Daoy (cell line): ENCODE measurements at regions not wholly inside any gene's neighbourhood (a gene's known extent, or its start where the extent isn't known, plus 50 kb on each side); places are given as distances from the start of the nearest gene placed in this dataset.
"Not testable (repeated sequence)": the region's sequence is repeated elsewhere in the genome, so short reads cannot be mapped to it uniquely, and the experiment has no call there.

Source experiments
- DNase-seq: peaks from one replicate; pipeline ENCODE4 v3.0.0-alpha.2; 2015; ENCODE audit warnings: low read depth

DNA sequence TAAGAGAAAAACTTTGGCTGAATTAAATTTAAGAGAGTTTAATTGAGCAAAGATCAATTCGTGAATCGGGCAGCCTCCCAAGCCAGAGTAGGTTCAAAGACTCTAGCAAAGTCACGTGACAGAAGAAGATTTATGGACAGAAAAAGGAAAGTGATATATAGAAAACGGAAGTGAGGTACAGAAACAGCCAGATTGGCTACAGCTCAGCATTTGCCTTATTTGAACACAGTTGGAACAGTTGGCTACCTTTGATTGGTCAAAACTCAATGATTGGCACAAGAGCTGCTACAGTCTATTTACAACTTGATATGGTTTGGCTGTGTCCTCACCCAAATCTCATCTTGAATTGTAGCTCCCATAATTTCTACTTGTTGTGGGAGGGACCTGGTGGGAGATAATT, 102.6 kb downstream of the PLG start:
- DNase-seq: no peak

DNA sequence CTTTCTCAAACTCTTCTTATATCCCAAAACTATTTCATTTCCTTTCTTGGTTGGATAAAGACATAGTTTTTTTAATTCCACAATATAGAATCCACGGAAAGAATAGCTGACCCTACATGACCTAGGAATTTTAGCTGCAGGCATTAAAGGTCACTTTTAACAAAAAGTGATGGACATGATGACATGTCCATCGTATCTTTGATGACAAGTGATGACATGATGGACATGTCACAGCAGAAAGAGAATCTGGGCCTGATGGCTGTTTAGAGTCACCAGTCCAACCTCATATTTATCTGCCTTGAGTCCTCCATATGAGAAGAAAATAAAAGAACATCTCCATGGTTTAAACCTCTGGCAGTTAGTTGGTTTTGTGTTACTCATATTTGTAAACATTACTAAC, 106.2 kb downstream of the PLG start:
- DNase-seq: no peak

DNA sequence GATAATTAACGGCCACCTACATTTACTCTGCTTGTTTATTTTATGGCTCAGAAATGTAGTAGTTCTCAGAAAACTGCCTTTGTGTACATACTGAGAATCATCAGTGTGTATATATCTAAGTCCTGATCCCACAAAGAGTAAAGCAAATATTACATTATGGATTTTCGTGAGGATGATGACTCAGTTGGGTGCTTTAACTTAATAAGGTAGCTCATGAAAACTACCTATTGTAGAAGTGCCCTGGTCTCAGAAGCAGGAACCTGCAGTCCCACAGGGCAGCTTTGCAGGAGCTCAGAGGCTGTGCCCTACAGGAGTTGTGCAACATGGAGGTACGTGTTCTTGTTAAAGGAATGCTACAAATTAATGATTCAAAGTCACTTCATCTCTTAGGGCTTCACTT, 108.2 kb downstream of the PLG start:
- DNase-seq: no peak

DNA sequence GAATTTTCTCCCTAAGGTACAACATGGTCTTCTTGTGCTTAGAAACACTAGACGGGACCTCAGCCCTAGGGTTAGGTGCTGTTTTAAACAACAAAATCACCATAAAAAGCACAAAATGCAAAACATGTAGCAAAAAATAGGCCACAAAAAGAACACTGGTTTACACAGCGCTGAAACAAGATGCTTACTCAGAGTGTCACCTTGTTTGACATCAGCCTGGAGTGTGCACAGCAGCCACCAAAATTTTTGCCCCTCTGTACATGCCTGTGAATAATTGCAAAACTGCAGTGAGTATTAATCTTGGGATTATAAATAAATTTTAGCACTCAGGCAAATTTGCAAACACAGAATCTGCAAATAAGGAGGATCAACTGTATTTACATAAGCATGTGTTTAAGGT, 110.1 kb downstream of the PLG start:
- DNase-seq: no peak

DNA sequence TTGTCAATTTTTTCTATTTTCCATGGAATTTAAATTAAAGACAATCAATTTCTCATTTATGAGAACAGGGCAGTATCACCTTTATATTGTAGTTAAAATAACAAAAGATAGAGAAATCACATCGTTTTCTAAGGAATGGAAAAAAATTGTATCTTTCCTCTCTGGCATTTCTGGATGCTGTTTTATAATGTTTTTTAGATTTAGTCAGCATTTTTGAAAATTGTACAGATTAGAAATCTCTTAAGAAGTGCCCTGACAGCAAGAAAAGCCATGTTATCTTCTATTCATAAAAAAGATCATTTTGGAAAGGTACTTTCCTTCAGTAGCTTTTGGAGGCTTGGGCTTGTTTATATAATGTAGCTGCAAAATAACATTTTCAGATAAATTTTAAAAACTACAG, 116.9 kb downstream of the PLG start:
- no peak for DNase-seq

DNA sequence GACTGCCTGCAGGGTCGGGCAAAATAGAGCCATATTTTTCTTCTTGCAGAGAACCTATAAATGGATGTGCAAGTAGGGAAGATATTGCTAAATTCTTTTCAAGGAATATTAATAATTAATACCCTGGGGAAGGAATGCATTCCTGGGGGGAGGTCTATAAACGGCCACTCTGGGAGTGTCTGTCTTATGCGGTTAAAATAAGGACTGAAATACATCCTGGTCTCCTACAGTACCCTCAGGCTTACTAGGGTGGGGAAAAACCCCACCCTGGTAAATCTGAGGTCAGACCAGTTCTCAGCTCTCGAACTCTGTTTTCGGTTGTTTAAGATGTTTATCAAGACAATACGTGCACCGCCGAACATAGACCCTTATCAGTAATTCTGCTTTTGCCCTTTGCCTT, 118.6 kb downstream of the PLG start:
- not testable (repeated sequence) for DNase-seq

DNA sequence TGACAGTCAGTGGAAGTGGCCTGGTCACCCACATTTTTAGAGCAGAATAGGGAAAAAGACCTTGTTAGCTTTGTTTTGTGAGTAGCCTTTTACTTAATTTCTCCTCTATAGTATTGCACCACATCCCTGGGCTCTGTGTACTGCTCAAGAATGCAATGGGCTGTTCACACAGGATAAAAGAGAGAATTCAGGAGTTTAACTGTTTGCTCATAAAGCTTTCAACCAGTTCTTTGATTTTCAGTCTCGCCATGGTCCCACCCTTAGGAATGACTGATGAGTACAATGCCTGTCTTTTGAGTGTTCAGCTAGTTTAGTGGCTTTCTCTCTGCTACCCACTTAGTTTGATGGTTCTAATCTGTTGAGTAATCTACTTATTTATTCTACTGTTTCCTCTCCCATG, 129.7 kb downstream of the PLG start:
- no peak for DNase-seq

DNA sequence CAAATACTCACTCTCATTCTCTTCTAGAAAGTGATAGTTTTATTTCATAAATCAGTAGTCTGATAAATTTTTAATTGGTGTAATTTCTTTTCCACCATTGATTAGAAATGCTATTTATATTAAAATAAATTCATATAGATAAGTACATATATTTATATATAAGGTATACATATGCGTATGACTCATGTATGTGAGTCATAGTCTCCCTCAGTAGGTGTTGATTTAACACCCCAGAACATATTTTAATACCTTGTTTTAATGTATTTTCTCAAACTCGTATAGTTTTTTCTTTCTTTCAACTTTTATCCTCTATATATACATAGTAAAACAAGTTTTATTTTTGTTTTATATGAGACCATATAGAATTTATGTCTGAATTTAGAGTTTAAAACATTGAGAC, 130.4 kb downstream of the PLG start:
- no peak for DNase-seq

DNA sequence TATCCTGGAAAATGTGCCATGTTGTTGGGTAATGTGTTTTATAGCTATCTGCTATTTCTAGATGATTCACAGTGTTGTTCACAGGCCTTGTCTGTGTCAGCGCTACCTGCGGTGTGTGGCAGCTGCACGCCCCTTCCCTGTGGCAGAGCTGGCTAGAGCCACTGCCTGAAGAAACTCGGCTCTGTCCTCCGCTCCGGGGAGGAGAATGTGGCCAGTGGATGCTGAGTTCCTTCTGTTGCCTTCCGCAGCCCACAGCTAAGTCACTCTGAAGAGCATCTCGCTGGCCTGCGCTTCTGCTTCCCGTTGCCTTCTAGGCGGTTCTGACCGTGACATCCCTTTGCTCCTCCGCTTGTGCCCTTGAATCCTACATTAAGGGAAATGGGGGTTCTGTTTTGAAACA, 135.1 kb downstream of the PLG start:
- peak; percentile 61 for DNase-seq

DNA sequence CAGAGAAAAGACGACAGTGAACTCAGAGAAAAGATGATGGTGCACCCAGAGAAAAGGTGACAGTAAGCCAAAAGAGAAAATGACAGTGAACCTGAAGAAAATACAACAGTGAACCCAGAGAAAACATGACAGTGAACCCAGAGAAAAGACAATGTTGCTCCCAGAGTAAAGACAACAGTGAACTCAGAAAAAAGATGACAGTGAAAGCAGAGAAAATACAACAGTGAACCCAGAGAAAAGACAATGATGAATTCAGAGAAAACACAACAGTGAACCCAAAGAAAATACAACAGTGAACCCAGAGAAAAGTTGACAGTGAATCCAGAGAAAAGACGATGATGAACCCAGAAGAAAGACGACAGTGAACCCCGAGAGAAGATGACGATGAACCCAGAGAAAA, 140.5 kb upstream of the MAP3K4 start:
- no peak for DNase-seq

DNA sequence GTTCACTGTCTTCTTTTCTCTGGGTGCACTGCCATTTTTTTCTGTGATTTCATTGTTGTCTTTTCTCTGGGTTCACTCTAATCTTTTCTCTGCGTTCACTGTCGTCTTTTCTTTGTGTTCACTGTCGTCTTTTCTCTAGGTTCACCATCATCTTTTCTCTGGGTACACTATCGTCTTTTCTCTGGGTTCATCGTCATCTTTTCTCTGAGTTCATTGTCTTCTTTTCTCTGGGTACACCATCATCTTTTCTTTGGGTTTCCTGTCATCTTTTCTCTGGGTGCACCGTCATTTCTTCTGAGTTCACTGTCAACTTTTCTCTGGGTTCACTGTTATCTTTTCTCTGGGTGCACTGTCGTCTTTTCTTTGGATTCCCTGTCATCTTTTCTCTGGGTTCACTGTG, 137.6 kb upstream of the MAP3K4 start:
- DNase-seq: no peak

DNA sequence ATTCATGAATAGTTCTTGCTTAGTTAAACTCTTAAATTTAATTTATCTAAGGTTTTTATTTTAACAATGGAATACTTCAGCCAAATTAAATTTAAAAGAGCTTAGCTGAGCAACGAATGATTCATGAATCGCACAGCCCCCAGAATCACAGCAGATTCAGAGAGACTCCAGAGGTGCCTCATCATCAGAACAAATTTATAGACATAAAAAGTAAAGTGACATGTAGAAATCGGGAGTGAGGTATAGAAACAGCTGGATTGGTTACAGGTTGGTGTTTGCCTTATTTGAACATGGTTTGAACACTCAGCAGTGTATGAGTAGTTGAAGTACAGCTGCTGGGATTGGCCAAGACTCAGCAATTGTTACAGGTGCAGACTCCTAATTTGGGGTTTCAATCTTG, 132.7 kb upstream of the MAP3K4 start:
- DNase-seq: no peak

DNA sequence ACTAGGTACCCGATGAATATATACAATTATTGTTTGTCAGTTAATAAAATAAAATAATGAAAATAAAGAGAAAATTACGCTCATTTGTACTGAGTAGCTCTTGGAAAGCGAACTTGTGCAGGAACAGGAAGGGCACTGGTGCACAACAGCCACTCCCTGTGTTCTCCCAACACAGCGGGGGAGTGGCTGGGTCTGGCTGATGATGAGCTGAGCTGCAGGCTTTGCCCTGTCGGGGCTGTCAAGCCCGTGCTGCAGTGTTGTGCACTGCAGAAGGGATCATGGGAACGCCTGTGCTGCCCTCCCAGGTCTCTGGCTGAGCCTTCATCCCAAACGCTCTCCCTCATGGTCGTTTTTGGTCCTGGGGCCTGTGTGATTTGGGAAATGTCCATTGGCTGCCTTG, 131.7 kb upstream of the MAP3K4 start:
- peak; percentile 25 for DNase-seq

DNA sequence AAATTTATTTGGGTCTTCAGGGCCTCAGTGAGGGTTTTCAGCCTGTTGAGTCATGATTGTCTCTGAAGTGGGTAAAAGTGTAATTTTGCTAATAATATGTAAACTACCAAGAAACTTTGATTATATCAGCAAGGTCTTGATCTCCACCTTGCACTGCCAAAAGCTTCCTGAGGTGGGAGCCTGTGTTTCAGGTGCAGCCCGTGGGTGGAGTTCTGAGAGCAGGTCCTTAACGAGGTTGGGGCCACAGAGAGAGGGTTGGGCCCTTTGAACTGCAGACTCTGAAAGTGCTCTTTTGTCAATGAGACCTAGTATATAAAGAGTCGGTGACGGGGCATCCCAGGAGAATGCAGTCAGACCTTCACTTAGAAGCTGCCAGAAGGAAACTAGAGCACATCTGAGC, 129.7 kb upstream of the MAP3K4 start:
- no peak for DNase-seq

DNA sequence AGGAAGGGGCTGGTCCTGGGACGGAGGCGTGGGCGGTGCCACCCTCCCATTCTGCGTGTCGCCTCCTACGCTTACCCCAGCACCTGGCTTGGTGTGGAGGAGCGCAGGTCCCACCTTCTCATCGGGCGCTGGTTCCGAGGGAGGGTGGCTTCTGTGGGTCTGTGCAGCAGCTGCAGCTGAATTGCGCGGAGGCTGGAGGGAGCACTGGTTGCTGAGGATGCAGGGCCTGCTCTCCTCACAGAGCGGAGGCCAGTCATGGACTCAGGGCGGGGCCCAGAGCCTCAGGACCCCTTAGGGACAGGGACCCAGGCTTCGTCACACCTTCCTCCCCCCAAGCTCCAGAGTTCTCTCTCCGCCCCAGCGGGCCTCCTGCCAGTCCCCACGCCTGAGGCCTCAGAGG, 127.8 kb upstream of the MAP3K4 start:
- no peak for DNase-seq

DNA sequence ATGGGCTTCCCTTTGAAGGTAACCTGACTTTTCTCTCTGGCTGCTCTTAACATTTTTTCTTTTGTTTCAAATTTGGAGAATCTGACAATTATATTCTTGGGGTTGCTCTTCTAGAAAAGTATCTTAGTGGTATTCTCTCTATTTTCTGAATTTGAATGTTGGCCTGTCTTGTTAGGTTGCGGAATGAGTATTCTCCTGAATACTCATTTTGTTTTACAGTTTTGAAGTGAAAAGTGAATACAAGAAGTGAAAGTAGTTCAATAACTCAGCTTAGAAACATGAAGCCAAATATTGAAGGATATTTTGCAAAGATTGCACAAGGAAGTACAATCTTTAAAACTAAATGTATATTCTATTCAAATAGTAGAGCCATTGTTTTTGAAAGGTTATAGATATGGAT, 120.2 kb upstream of the MAP3K4 start:
- DNase-seq: no peak

DNA sequence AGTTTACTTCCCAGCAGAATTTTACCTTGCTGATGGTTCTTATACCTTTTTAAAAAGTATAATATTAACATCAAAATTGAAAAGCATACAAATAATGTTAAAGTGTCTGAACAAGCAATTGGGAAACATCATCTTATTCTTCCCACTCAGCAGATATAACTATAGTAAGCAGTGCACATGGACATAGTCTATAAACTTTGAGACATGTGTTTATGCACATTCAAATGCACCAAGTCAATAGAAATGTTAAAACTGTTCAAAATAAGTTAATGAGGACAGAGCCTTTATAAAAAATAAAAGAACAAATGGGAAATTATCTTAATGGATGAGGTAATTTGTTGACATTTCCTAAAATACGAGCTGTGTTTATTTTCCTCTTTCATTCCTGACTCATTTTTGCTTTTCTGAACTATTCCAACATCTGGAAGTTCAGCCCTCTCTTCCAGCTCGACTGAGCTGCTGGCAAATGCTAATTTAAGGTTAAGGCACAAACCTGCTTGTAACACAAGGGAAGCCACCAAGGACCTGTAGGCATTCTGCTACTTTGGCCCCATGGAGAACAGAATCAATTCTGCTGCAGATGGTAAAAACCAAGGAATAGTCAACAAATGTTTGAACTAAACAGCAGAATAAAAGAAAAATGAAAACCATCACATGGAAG, 110.3 kb upstream of the MAP3K4 start:
- DNase-seq: no peak

DNA sequence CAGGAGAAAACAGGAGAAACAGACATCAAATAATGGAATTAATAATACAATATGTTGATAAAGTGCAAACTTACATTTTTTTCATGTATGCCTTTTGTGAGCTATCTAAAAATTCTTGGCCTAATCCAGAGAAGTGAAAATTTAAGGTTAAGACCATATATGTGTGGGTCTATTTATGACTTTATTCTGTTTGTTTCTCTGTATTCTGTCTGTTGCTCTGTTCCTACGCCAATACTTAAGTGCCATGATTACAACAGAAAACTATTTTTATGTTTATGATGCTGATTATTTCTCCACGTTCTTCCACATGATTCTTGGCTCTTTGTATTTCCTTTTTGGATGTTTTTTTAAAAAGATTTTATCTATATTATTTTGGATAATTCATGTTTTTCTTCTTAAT, 109.6 kb upstream of the MAP3K4 start:
- DNase-seq: no peak

DNA sequence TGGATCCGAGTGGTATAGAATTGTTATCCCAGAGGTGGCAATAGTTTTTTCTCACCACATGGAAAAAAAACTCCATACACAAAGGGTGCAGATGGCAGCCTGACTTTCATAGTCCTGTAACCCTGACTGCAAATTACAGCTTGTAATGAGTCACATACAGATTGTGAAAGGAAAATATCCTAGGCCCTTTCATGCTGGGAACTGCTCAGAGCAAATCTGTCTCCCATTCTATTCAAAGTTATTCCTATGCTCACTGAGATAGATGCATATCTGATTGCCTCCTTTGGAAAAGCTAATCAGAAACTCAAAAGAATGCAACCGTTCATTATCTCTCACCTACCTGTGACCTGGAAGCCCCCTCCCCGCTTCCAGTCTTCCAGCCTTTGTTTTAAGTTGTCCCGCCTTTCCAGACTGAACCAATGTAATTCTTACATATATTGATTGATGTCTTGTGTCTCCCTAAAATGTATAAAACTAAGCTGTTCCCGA, 108.7 kb upstream of the MAP3K4 start:
- peak; percentile 64 for DNase-seq

DNA sequence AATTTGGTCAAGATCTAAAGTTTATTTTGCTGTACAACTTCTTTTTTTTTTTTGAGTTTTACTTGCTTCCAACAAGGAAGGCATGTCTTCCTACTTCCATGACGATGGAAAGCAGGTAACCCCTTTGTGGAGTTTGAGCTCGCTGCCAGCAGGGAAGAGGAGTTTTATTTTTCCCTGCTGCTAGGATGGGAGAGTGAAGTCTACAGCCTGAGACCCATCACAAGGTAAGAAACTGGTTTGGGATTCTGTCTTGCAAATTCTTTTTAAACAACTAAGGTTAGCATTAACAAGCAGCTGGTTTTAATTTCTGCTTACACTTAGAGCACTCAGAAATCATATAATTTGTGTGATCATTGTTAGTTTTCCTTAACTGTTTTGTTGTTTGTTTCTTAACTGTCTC, 108.0 kb upstream of the MAP3K4 start:
- no peak for DNase-seq

DNA sequence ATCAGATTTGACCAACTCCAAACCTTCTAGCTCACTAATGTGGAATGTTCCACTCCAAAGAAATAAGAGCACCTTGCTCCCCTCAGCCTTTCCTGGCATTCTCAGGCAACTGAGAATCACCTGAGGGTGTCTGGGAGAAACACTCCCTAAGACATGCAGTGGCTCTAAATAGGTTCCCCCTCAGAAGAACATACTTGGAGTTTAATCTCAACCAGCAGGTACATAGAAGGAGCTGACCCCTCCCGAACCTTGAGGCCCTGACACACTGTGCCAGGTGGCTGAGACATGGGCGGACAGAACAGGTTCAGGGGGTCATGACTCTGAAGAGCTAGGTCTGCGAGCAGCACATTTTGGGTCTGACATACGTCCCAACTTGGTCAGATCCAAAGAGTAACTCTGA, 107.6 kb upstream of the MAP3K4 start:
- DNase-seq: no peak

DNA sequence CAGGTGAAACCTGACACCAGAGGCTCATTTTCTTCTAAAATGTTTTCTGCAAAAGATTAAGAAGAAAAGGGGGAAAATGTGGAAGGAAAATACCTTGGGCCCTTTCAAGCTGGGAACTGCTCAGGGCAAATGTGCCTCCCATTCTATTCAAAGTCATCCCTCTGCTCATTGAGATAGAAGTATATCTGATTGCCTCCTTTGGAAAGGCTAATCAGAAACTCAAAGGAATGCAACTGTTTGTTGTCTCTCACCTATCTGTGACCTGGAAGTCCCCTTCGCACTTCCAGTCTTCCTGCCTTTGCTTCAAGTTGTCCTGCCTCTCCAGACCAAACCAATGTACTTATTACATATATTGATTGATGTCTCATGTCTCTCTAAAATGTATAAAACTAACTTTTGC, 102.4 kb upstream of the MAP3K4 start:
- not testable (repeated sequence) for DNase-seq

DNA sequence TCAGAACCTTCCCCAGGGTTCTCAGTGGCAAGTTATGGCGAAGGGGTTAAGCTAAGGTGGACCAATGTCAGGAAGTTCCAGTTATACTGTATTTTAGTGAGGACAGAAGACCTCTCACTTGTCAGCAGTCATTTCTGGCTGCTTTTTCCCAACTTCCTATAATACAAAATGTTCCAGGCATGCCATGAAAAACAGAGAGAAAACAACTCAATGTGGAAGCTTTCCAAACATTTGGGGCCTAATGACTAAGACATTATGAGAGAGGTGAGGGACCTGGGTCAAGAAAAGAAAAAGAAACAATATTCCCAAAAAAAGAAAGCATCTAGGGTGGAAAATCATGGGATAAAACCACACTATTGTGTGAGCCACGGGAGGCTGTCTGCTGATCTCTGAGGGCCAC, 99.9 kb upstream of the MAP3K4 start:
- no peak for DNase-seq

DNA sequence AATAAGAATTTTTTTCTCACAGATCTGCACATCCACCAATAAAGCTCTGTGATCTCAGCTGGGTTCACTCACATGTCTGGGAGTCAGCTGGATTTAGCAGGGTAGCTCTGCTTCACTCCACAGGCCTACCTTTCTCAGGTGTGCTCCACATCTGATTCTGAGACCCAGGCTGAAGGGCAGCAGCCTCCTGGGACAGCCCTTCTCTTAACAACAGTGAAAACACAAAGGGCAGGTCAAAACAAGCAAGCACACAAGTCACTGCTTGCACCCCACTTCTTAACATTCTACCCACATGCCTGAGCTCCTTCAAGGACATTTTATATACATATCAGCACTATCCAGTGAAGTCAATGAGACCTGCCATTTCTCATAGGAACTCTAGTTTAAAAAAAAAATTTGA, 96.0 kb upstream of the MAP3K4 start:
- no peak for DNase-seq
